A673 (cell line): ENCODE measurements at regions not wholly inside any gene's neighbourhood (a gene's known extent, or its start where the extent isn't known, plus 50 kb on each side); places are given as distances from the start of the nearest gene placed in this dataset.

Experiments
- BruUV-seq: library from RNA; stranded (reverse); fragments of 400-500 nt; replicated peaks from 2 replicates; lab custom pipeline; 2021; lab: Mats Ljungman, UMichigan
- CTCF ChIA-PET: fragments of 300-600 bp; sonication (Branson Sonifier 250); formaldehyde crosslinking; loops from one replicate; lab custom pipeline; 2022; ENCODE audit warnings: antibody characterized with exemption; lab: Charles Lee
- POLR2A ChIA-PET: fragments of 300-600 bp; sonication (Branson Sonifier 250); formaldehyde crosslinking; loops from one replicate; lab custom pipeline; 2022; ENCODE audit warnings: antibody characterized with exemption; ENCODE audit not compliant: low non-redundant PET; lab: Charles Lee
- DNase-seq: peaks from one replicate; pipeline ENCODE4 v3.0.0-alpha.2; 2015; ENCODE audit warnings: low spot score
- H3K27ac ChIP-seq: fragments of 200-600 bp; sonication (generic); 2 replicates; pipeline ENCODE4 v1.5.1; 2016; ENCODE audit warnings: mixed run types, low read depth, mild to moderate bottlenecking, mixed read lengths, antibody characterized with exemption, low read length; ENCODE audit not compliant: poor library complexity, severe bottlenecking
- H3K27me3 ChIP-seq: fragments of 200-600 bp; sonication (generic); replicated peaks from 2 replicates; pipeline ENCODE4 v1.6.1; 2017; ENCODE audit warnings: mixed run types, low read depth, mild to moderate bottlenecking, mixed read lengths, antibody characterized with exemption, low read length; ENCODE audit not compliant: insufficient read depth, poor library complexity
- H3K36me3 ChIP-seq: fragments of 200-600 bp; sonication (generic); 2 replicates; pipeline ENCODE4 v1.6.1; 2016; ENCODE audit warnings: mixed run types, mild to moderate bottlenecking, mixed read lengths, antibody characterized with exemption, low read length; ENCODE audit not compliant: insufficient read depth, poor library complexity, severe bottlenecking
- H3K4me1 ChIP-seq: fragments of 200-600 bp; sonication (generic); 2 replicates; pipeline ENCODE4 v1.6.1; 2017; ENCODE audit warnings: mixed run types, mild to moderate bottlenecking, mixed read lengths, antibody characterized with exemption, low read length; ENCODE audit not compliant: insufficient read depth, poor library complexity, severe bottlenecking
- H3K4me3 ChIP-seq: fragments of 200-600 bp; sonication (generic); 2 replicates; pipeline ENCODE4 v1.5.1; 2016; ENCODE audit warnings: low read depth, mixed run types, mild to moderate bottlenecking, mixed read lengths, low read length; ENCODE audit not compliant: poor library complexity, severe bottlenecking
- H3K9me3 ChIP-seq: fragments of 200-600 bp; sonication (generic); 2 replicates; pipeline ENCODE4 v1.6.1; 2016; ENCODE audit warnings: mixed run types, low read depth, mild to moderate bottlenecking, mixed read lengths, antibody characterized with exemption, low read length; ENCODE audit not compliant: poor library complexity, severe bottlenecking
- EZH2 ChIP-seq: fragments of 200-600 bp; sonication (generic); IDR thresholded peaks from 2 replicates; pipeline ENCODE4 v1.6.1; 2017; ENCODE audit warnings: borderline replicate concordance, low read depth, mild to moderate bottlenecking, mixed read lengths, antibody characterized with exemption, low read length; ENCODE audit not compliant: poor library complexity, severe bottlenecking
- intact Hi-C: fragments of 100-400 bp; cut with micrococcal nuclease; formaldehyde crosslinking; loops from one replicate; pipeline ENCODE4 v1.10.0; 2022; ENCODE audit not compliant: unreplicated experiment
- TF ChIP-seq, protein P1 (sequence below): fragments of 300-800, 200-600 bp; sonication (generic); conservative IDR thresholded peaks from 2 replicates; pipeline ENCODE4 v1.5.1; 2017; ENCODE audit warnings: low read depth, mild to moderate bottlenecking, antibody characterized with exemption, low read length, moderate library complexity, mixed read lengths

DNA sequence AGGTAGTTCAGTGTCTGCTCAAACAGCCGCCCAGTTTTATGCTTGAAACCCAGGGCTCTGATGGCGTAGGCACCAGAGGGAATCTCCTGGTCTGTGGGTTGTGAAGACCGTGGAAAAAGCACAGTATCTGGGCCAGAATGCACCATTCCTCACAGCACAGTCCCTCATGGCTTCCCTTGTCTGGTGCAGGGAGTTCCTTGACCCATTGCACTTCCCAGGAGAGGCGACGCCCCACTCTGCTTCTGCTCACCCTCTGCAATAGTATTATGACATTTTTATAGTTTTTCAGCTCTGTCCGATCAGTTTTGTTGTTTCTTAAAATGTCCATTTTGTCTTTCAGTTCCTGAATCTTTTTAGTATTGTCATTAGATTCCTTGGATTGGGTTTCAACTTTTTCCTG, 343.5 kb downstream of the EDEM1 start:
- no peak overlapping the region for H3K4me3 ChIP-seq
- BruUV-seq, result no TSS peak
- TF ChIP-seq, protein P1, sequence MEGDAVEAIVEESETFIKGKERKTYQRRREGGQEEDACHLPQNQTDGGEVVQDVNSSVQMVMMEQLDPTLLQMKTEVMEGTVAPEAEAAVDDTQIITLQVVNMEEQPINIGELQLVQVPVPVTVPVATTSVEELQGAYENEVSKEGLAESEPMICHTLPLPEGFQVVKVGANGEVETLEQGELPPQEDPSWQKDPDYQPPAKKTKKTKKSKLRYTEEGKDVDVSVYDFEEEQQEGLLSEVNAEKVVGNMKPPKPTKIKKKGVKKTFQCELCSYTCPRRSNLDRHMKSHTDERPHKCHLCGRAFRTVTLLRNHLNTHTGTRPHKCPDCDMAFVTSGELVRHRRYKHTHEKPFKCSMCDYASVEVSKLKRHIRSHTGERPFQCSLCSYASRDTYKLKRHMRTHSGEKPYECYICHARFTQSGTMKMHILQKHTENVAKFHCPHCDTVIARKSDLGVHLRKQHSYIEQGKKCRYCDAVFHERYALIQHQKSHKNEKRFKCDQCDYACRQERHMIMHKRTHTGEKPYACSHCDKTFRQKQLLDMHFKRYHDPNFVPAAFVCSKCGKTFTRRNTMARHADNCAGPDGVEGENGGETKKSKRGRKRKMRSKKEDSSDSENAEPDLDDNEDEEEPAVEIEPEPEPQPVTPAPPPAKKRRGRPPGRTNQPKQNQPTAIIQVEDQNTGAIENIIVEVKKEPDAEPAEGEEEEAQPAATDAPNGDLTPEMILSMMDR, result no peak
- TF ChIP-seq EZH2, result no peak
- intact Hi-C loops, result no loop called here
- no peaks in the 10 kb centered on the region for H3K4me1 ChIP-seq
- H3K27ac ChIP-seq, result no peak overlapping the region
- H3K9me3 ChIP-seq, result no peaks in the 10 kb centered on the region
- CTCF ChIA-PET, result no interaction called here
- no peaks in the 10 kb centered on the region for H3K36me3 ChIP-seq
- POLR2A ChIA-PET, result no interaction called here
- no peaks in the 10 kb centered on the region for H3K27me3 ChIP-seq
- DNase-seq, result no peak

DNA sequence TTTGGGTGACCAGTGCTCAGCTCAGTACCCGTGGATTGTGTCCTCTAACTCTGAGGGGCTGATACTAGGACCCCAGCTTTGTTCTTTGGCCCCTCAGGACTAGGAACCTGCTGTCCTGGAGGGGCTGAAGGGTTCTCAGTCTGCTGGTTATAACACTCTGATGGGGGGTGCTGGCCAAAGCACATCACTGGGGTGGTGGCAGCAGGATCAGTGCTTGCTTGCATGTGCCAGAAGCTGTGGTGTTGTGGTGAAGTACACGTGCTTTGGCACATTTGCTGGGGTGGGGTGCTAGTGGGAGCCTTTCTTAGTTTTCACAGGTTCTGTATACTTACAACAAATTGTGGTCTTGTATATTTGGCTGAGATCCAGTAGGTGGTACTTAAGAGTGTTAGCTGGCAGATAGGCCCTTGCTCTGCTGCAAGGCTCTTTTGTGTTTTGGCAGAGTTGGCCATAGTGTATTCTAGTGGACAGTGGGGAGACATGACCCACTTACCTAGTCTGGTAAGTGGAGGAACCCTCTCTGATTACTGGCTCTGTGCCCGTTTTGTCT, 344.3 kb downstream of the EDEM1 start:
- no peak for TF ChIP-seq EZH2
- TF ChIP-seq, protein P1, result no peak
- Histone ChIP-seq H3K9me3 (no peaks in the 10 kb centered on the region), H3K4me3 (no peak overlapping the region), H3K27ac (no peak overlapping the region), H3K36me3 (no peaks in the 10 kb centered on the region), H3K4me1 (no peaks in the 10 kb centered on the region), H3K27me3 (no peaks in the 10 kb centered on the region)
- DNase-seq, result no peak
- intact Hi-C loops, result no loop called here
- CTCF ChIA-PET, result no interaction called here
- POLR2A ChIA-PET, result no interaction called here
- no TSS peak for BruUV-seq

DNA sequence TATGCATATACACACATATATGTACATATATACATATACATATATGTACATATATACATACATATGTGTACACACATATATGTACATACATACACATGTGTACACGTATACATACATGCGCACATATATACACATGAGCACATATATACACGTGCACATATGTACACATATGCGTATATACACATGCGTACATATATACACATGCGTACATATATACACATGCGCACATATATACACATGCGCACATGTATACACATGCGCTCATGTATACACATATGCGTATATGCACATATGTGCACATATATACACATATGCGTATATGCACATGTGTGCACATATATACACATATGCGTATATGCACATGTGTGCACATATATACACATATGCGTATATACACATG, 353.0 kb downstream of the EDEM1 start:
- DNase-seq, result no peak

More for the DNA sequence above, 353.0 kb downstream of the EDEM1 start:
- ChIA-PET POLR2A (no interaction called here), CTCF (no interaction called here)
- no peaks in the 10 kb centered on the region for H3K27me3 ChIP-seq
- no peaks in the 10 kb centered on the region for H3K36me3 ChIP-seq
- no peak for TF ChIP-seq EZH2
- TF ChIP-seq, protein P1, result no peak
- H3K4me1 ChIP-seq, result no peaks in the 10 kb centered on the region
- peaks cover 11% of the 10 kb centered on the region for H3K9me3 ChIP-seq
- intact Hi-C loops, result no loop called here
- no peak overlapping the region for H3K27ac ChIP-seq
- no peak overlapping the region for H3K4me3 ChIP-seq
- no TSS peak for BruUV-seq
